ENCODE measurements at regions not wholly inside any gene's neighbourhood (a gene's known extent, or its start where the extent isn't known, plus 50 kb on each side); places are given as distances from the start of the nearest gene placed in this dataset.

DNA sequence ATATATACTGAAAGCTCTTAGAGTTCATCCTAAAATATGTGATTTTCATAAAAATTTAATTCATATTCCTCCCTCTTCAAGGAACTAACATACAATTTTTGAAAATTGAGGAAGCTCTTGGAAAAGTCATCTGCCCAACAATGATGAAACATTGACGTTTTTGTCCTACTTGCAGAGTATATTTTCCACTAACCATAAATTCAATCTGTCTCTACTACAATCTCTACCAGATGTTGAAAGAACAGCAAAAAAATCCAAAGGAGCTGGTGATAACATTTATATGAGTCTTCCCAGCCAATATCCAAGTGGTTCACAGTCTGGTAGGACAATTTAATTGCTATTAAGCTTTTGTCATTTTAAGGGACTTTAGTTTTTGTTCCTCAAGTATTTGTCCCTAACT is 81.1 kb upstream of the NR3C1 start:
- no peak overlapping the region for H3K4me3 ChIP-seq (replicated peaks in 1 of 4; ENCODE audit: control extremely low read depth in 1 of 4, insufficient read depth in 1 of 4, low read depth in 3 of 4, low read length in 4 of 4)
- no peaks in the 10 kb centered on the region for H4K20me1 ChIP-seq (ENCODE audit: control insufficient read depth, extremely low read depth, insufficient read depth, low read length)
- no peaks in the 10 kb centered on the region for H3K9me3 ChIP-seq (ENCODE audit: control insufficient read depth, insufficient read depth, low read depth, low read length)
- no peaks in the 10 kb centered on the region for H3K27me3 ChIP-seq (ENCODE audit: control insufficient read depth, insufficient read depth, low read length)
- no peak overlapping the region for H3K4me2 ChIP-seq (ENCODE audit: extremely low read depth, insufficient read depth, low read length)
- H3K9ac ChIP-seq (ENCODE audit: insufficient read depth, low read length) = no peak overlapping the region
- no peaks in the 10 kb centered on the region for H3K36me3 ChIP-seq (ENCODE audit: control insufficient read depth, insufficient read depth, low read length)
- no peaks in the 10 kb centered on the region for H3K4me1 ChIP-seq (ENCODE audit: control insufficient read depth, extremely low read depth, insufficient read depth, low read length)
- H3K79me2 ChIP-seq (ENCODE audit: control insufficient read depth, insufficient read depth, low read length) = no peaks in the 10 kb centered on the region
- DNase-seq (ENCODE audit: low read depth in 2 of 2) = no peak
- TF ChIP-seq EZH2 (IDR thresholded peaks at IDR 0.05; ENCODE audit: low read length, missing control alignments) = no peak
- no peak overlapping the region for H3K27ac ChIP-seq (ENCODE audit: insufficient read depth, low read length)
- no peak overlapping the region for H2AFZ ChIP-seq (ENCODE audit: low read length)

DNA sequence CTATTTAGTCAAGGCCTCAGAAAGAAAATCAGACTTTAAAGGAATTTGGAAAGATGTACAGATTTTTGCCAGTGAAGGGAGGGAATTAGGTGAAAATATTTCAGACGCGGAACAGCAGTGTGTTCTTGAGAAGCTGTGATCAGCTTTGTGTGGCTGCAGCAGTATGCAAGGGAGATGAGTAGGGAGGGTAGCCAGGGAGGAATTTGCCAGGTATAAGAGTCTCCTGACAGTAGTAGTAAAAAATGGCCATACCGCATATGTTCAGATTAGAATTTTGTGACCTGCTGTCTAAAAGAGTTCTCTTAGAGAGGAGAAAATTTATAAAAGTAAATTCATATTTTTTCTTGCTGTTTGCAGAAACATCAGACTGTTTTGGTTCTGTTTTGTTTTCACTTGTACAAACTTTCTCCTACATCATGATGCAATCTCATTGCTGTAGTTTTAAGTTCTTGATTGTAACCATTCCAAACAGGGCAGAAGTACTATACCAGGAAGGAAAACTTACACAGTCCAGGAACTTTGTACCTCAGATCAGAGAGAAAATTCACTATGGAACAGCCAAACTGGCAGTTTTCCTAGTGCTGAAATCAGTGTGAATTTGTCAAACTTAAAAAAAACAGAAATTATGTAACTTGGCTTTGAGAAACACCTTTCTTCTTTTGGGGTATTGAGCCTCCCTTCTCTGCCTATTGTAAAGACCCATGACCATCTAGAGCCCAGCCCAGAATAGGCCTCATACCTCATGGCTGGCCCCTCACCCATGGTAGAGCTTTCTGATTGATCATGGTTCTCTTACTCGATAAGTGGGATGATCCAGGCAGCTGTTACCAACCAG is 78.4 kb upstream of the NR3C1 start:
- Histone ChIP-seq H4K20me1 (ENCODE audit: control insufficient read depth, extremely low read depth, insufficient read depth, low read length) (no peaks in the 10 kb centered on the region), H3K9ac (ENCODE audit: insufficient read depth, low read length) (no peak overlapping the region), H3K4me3 (replicated peaks in 1 of 4; ENCODE audit: control extremely low read depth in 1 of 4, insufficient read depth in 1 of 4, low read depth in 3 of 4, low read length in 4 of 4) (no peak overlapping the region), H2AFZ (ENCODE audit: low read length) (no peak overlapping the region), H3K27ac (ENCODE audit: insufficient read depth, low read length) (no peak overlapping the region), H3K4me1 (ENCODE audit: control insufficient read depth, extremely low read depth, insufficient read depth, low read length) (no peaks in the 10 kb centered on the region), H3K79me2 (ENCODE audit: control insufficient read depth, insufficient read depth, low read length) (no peaks in the 10 kb centered on the region), H3K27me3 (ENCODE audit: control insufficient read depth, insufficient read depth, low read length) (no peaks in the 10 kb centered on the region), H3K4me2 (ENCODE audit: extremely low read depth, insufficient read depth, low read length) (no peak overlapping the region), H3K9me3 (ENCODE audit: control insufficient read depth, insufficient read depth, low read depth, low read length) (no peaks in the 10 kb centered on the region), H3K36me3 (ENCODE audit: control insufficient read depth, insufficient read depth, low read length) (no peaks in the 10 kb centered on the region)
- peak in 1 of 2 donors; percentile 77 for DNase-seq (ENCODE audit: low read depth in 2 of 2)
- TF ChIP-seq, protein P1, sequence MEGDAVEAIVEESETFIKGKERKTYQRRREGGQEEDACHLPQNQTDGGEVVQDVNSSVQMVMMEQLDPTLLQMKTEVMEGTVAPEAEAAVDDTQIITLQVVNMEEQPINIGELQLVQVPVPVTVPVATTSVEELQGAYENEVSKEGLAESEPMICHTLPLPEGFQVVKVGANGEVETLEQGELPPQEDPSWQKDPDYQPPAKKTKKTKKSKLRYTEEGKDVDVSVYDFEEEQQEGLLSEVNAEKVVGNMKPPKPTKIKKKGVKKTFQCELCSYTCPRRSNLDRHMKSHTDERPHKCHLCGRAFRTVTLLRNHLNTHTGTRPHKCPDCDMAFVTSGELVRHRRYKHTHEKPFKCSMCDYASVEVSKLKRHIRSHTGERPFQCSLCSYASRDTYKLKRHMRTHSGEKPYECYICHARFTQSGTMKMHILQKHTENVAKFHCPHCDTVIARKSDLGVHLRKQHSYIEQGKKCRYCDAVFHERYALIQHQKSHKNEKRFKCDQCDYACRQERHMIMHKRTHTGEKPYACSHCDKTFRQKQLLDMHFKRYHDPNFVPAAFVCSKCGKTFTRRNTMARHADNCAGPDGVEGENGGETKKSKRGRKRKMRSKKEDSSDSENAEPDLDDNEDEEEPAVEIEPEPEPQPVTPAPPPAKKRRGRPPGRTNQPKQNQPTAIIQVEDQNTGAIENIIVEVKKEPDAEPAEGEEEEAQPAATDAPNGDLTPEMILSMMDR (conservative IDR thresholded peaks at IDR 0.05 in 1 of 2, IDR thresholded peaks at IDR 0.05 in 1 of 2; ENCODE audit: low read depth in 1 of 2, low read length in 2 of 2) = no peak
- TF ChIP-seq EZH2 (IDR thresholded peaks at IDR 0.05; ENCODE audit: low read length, missing control alignments) = no peak

DNA sequence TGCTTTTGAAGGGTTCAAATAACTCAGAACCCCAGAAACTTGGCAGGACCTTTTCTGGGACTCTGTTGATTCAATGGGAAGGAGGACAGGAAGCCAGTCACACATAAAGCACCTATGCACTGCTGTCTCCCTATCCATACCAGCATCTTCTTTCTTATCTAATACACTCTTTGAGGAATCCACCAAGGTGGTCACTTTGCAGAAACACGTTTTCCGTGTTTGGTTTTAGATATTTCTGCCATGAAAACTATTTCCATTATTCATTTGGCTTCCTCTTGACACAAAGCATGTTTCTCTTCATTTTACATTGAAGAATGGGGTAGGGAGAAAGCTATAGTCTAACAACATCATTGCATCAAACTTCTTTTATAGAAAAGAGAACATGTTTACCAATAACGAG is 76.5 kb upstream of the NR3C1 start:
- H3K4me1 ChIP-seq (ENCODE audit: control insufficient read depth, extremely low read depth, insufficient read depth, low read length) = no peaks in the 10 kb centered on the region
- H3K79me2 ChIP-seq (ENCODE audit: control insufficient read depth, insufficient read depth, low read length) = no peaks in the 10 kb centered on the region
- TF ChIP-seq EZH2 (IDR thresholded peaks at IDR 0.05; ENCODE audit: low read length, missing control alignments) = no peak
- TF ChIP-seq, protein P1 (conservative IDR thresholded peaks at IDR 0.05 in 1 of 2, IDR thresholded peaks at IDR 0.05 in 1 of 2; ENCODE audit: low read depth in 1 of 2, low read length in 2 of 2) = no peak
- H3K9ac ChIP-seq (ENCODE audit: insufficient read depth, low read length) = no peak overlapping the region
- no peak overlapping the region for H3K4me3 ChIP-seq (replicated peaks in 1 of 4; ENCODE audit: control extremely low read depth in 1 of 4, insufficient read depth in 1 of 4, low read depth in 3 of 4, low read length in 4 of 4)
- H3K4me2 ChIP-seq (ENCODE audit: extremely low read depth, insufficient read depth, low read length) = no peak overlapping the region
- DNase-seq (ENCODE audit: low read depth in 2 of 2) = no peak
- no peak overlapping the region for H3K27ac ChIP-seq (ENCODE audit: insufficient read depth, low read length)
- H4K20me1 ChIP-seq (ENCODE audit: control insufficient read depth, extremely low read depth, insufficient read depth, low read length) = no peaks in the 10 kb centered on the region
- H3K9me3 ChIP-seq (ENCODE audit: control insufficient read depth, insufficient read depth, low read depth, low read length) = no peaks in the 10 kb centered on the region
- no peak overlapping the region for H2AFZ ChIP-seq (ENCODE audit: low read length)
- no peaks in the 10 kb centered on the region for H3K36me3 ChIP-seq (ENCODE audit: control insufficient read depth, insufficient read depth, low read length)
- no peaks in the 10 kb centered on the region for H3K27me3 ChIP-seq (ENCODE audit: control insufficient read depth, insufficient read depth, low read length)

Data from fibroblast of lung (primary cell).